ENCODE measurements at regions not wholly inside any gene's neighbourhood (a gene's known extent, or its start where the extent isn't known, plus 50 kb on each side); places are given as distances from the start of the nearest gene placed in this dataset.

DNA sequence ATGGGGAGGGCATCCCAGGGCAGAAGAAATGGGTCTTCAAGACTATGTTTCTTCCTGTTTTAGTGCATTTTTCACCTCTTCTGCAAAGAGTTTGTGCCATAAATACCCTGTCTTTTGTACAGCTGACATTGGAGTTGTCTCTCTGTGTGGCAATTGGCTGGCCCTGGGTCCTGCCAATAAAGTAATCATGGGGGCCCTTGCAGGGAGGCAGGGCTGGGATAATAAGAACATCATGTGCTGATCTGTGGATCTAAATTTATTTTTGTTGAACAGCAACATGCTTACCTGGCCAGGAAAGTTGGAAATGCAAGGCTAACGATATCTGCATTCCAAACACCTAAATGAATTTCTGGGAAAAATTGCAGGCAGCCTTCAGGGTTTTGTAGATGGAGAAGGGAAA lies 174.6 kb upstream of the GATB start:
- DNase-seq (ENCODE audit: low spot score): no peak

DNA sequence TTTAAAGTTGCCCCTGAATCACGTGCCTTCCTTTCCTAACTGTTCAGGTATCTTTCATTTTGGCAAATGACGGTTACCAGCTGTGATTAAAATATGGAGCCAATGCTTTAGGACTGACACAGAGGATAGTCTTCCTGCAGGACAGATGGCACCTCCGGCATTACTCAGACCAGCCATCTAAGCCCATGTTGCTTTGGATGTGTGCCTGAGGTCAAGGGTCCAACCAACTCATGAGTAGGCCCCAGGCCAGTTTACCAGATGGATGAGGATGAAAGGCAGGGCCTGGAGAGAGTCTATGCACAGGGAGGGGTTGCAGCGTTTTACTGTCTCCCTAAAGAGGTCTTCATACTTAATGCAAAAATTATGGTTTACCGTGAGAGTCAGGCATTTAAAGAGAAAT lies 174.0 kb upstream of the GATB start:
- no peak for DNase-seq (ENCODE audit: low spot score)

DNA sequence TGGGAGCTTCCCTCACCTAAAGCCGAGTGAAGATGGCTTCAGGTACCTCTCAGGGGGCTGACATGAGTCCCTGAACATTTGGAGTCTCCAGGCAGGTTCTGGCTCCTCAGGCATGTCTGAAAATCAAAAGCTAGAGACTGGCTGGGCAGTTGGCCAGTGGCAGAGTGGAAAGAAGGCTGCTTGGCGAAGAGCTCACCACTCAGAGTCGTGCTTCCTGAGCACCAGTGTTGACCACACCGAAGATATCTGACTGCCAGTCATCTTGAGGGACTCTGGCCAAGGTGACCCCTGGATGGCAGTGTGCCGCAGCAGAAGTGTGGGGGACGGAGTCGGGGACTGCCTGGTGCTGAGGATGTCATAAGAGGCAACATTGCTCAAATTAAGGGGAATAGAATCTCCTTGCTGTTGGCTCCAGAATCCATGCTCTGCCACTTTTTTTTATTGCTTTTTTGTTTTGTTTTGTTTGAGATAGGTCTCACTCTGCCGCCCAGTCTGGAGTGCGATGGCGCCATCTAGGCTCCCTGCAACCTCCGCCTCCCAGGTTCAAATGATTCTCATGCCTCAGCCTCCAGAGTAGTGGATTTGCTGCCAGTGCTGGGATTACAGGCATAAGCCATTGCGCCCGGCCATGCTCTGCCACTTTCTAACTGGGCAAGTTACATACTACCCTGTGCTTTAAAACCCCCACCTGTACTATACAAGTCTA lies 172.5 kb upstream of the GATB start:
- no peak for DNase-seq (ENCODE audit: low spot score)

DNA sequence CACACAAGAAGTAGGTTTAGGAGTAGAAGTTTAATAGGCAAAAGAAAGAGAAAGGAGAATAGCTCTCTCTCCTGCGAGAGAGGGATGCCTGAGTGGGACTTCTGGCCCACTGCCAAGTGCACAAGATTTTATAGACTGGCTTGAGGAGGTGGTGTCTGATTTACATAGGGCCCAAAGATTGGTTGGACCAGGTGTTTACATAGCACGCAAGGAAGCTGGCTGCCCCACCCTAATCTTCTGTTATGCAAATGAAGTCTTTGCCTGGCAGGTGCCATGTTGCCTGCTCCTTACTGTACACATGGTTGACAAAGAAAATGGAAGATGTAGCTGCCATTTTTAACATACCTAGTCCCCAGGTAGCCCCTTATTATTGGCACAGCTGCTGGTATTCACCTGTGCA lies 170.8 kb upstream of the GATB start:
- no peak for DNase-seq (ENCODE audit: low spot score)

DNA sequence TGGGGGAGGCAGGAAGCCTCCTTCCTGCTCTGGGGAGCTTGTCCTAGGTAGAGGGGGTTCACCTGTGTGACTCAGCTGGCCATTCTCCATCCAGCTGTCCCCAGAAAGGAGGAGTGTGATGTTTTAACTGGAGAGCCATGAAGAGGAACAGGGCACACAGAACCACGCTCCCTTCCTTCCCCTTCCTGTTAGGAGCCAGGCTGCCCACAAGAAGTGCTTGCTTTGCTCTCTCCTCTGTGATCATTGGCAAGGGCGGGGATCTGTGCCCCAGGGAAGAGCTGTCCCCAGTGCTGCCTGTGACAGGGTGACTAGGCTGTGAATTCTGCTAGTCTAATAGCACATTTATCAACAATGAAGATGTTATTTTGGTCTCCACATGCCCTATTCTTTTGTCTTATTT lies 169.6 kb upstream of the GATB start:
- no peak for DNase-seq (ENCODE audit: low spot score)

DNA sequence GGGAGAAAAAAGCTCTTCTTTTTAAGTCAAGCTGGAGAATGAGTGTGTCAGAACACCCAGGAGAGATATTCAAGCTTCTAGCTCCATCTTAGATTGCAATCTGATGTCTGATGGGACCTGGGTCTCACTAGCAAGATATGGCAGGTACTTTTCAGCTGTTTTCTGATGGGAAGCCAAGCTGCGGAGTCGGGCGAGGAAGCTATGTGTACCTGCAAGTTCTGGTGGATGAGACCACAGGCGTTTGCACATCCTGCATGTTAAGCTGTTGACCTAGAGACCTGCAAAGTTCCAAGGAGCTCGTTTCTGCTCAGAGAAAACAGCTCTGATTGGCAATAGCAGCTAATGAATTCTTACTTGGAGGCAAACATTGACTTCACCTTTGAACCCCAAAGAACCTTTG lies 167.3 kb upstream of the GATB start:
- no peak for DNase-seq (ENCODE audit: low spot score)

DNA sequence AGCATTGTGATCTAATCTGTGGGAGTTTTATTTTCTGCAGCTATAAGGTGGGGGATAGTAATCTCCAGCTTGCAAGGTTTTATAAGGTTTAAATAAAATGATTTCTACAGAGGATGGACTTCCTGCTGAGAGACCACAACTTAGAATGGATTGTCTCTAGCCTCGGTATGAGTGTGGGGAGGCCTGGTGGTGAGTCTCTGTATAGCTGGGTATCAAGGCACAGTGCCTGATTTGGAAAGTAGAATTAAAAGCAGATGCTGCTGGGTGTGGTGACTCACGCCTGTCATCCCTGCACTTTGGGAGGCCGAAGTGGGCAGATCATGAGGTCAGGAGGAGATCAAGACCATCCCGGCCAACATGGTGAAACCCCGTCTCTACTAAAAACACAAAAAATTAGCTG lies 162.0 kb upstream of the GATB start:
- DNase-seq (ENCODE audit: low spot score): no peak

DNA sequence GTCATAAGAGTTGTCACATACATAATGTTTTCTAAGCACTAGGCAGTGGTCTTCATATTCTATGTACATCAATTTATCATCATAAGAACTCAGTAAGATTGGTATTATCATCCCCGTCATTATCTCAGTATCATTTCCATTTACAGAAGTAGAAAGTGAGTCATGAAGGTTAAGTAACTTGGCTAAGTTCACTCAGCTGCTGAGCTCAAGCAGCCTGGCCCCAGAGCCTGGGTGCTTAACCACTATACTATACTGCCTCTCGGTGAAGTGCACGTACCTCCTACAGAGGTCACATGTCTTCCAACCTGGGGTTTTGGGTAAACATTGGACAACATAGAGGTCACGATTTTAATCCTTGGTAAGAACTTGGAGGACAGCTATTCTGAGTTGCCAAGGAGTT lies 161.5 kb upstream of the GATB start:
- no peak for DNase-seq (ENCODE audit: low spot score)

DNA sequence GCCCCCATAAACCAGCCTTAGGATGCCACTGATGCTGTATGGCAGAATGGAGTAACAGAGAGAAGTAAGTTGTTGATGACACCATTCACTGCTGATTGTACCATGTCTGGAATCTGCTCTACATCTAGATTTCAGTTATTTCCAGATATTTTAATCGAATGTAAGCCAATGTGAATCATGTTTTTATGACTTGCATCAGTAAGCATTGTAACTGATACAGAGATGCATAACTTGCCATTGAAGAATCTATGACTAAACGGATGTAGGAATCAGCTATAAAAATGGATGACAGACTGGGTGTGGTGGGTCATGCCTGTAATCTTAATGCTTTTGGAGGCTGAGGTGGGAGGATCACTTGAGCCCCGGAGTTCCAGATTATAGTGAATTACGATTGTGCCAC lies 161.0 kb upstream of the GATB start:
- DNase-seq (ENCODE audit: low spot score): no peak

DNA sequence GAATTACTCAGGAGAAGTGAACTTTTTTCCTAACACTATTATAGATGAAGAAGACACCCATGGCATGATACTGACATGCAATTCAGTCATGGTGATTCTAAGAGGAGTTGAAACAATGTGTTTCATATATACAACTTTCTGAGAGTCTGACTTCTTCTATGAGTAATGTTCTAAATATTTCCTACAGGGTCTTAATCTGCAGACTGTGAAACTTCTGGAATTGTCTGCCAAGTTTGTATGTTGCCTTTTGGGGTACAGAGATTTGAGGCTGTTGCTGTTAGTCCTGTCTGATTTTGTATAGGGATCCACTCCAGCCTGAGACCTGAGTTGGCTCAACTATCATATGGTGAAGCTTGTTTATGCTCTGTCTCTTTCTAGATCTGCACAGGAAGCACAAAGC lies 160.6 kb upstream of the GATB start:
- DNase-seq (ENCODE audit: low spot score): peak; percentile 23

DNA sequence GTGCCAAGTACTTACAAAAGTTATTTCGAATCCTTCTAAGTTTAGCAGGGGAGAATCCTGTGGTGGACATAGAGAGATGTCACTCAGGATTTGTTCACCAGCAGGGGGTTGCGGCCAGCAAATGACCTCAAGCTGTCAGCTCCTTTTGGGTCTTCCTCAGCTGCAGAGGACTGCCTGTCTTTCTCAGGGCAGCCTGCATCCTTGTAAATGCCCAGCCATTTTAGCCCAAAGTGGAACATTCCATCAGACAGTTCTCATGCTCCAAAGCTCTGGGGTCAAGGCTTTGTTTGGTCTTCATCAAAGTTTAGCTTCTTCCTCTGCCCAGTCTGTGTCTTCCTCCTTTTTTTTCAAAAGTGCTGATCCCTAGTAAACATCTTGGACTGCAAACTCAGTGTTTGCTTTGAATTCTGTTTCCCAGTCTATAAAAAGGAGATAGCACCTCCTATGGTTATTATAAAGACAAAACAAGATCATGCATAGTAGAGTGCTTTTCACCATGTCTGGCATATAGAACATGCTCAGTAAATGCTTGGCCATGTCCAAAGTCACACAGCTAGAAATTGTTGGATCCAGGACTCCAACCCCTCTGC lies 156.4 kb upstream of the GATB start:
- no peak for DNase-seq (ENCODE audit: low spot score)

DNA sequence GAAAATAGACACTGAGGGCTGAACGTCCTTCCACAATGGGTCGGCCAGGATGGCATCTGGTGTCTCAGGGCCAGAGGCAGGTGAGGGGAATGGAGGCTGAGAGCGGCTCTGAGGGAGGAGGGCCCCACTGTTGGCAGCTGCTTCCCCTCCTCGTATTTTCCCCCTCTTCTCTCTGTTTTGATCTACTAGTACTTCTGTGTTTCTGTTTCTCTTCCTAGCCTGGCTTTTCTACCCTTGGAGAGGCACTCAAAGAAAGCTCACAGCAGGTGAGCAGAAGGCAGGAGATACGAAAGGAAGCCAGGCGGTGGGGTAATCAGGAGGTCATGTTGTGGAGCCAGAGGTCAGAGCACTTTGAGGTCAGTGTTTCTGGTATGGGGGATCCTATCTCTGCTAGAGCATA lies 151.8 kb upstream of the GATB start:
- DNase-seq (ENCODE audit: low spot score): no peak

DNA sequence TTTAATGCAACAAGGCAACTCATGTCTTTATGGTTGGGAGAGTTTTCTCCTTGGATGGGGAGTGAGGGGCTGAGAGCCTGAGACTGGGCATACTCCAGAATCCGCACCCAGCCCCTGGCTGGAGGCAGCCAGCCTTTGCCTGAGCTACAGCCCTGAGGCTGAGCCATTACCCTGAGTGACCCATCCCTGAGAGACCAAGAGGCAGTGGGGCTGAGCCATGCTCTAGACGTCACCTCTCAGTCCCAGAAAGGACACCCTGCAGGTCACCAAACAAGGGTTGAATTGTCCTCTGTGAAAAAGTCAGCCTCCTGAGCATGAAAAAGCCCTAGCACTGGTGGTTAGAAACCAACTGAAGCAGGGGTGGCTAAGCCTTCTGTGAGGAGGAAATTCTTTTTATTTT lies 151.2 kb upstream of the GATB start:
- no peak for DNase-seq (ENCODE audit: low spot score)

DNA sequence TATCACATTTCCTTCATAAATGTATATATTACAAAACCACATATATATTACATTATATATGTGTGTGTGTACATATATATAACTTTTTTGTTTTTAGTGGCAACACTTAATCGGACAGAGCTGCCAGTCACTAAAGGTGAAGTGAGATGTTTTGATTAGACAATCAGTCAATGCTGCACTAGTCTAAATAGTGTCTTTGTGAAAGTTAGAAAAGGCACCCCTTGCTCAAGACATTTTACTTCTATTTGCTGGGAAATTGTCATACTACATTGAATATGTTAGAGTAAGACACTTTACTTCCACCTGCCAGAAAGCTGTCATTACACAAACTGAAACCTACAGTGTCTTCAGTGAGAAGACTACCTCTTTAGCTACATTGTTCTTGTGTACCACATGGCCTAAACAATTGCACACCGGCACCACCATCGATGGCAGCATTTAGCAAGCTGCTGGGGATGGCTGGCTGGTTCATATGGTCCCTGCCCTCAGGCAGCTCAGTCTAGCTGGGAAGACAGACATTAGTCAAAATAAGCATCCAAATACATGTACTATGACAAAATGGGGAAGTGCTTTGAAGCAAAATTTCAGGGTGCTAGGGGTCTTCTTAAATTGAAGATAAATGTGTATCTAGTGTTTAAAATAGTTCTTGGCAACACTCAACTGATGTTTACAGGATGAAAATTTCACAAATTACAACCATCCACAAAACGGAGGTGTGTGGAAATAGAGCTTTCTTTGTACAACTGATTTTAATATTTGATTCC lies 148.1 kb upstream of the GATB start:
- no peak for DNase-seq (ENCODE audit: low spot score)

DNA sequence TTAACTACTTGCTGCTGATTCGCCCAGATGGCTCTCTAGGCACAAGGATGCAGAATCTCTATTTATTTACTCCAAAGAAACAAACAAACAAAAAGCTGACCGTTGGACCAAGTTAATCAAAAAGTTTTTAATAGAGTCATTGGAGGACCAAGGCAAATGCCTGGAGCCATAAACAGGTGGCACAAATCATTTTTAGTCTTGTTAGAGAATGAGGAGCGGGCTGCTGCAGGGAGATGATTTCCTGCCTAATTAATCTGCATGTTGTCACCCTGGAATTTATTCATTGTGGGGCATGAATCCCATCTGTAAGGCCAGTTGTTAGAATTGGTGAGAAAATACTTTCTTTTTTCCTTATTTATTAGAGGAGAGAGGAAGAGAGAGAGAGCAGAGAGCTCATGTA lies 147.4 kb upstream of the GATB start:
- no peak for DNase-seq (ENCODE audit: low spot score)

DNA sequence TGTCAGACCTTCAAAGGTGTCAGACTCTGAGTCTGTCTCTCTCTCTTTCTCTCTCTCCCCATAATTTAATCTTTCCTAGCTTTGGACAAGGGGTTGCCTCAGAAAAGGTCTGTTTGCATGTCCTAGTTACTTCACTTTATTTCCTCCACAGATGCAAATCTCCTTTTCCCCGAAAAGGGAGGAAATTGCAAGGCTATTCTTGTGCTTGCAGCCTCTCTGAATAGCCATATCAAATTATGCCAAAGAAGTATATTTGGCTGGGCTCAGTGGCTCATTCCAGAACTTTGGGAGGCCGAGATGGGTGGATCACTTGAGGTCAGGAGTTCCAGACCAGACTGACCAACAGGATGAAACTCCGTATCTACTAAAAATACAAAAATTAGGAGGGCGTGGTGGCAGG lies 145.6 kb upstream of the GATB start:
- no peak for DNase-seq (ENCODE audit: low spot score)

DNA sequence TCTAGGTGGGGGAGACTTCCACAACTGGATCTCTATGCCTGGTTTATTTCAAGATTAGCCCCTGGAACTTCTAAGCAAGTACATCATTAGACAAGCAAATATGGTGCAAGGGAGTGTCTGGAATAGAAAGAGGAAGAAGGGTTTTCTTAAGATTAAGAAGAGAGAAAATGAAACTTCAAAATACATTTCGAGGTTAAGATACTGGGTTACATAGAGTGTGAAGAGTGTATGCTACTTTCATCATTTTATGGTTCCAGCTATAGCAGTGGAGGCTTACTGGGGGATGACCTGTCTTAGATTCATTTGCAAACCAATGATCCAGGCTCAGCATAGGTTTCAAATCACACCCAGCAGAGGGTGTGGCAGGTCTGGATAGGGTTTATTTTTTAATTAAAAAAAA lies 144.4 kb upstream of the GATB start:
- no peak for DNase-seq (ENCODE audit: low spot score)

DNA sequence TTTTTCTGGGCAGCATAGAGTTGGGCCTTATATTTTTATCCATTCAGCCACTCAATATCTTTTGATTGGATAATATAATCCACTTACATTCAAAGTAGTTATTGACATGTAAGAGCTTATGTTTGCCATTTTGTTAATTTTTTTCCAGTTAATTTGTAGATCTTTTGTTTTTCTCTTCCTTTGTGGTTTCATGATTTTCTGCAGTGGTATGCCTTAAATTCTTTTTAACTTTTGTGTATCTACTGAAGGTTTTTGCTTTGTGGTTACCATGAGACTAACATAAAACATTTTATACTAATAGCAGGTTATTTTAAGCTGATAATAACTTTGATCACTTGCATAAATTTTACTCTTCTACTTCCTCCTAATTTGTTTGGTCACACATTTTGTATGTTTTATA lies 140.8 kb upstream of the GATB start:
- DNase-seq (ENCODE audit: low spot score): no peak

DNA sequence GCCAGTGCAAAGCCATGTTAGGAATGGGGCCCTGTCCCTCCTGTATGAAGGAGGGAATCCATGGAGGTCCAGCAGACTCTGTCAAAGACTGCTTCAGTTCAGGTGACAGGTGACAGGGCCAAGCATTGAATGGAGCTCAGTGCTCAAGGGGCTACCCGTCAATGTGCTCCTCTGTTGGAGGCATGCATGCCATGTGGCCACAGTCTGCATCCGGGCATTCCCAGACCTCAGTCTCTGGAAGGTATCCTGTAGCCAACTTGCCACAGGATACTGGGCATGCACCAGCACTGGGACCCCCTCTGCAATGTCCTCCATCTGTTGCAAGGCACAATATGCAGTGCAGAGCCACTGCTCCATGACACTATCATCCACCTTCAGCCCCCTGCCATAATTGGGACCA lies 136.1 kb upstream of the GATB start:
- DNase-seq (ENCODE audit: low spot score): no peak

DNA sequence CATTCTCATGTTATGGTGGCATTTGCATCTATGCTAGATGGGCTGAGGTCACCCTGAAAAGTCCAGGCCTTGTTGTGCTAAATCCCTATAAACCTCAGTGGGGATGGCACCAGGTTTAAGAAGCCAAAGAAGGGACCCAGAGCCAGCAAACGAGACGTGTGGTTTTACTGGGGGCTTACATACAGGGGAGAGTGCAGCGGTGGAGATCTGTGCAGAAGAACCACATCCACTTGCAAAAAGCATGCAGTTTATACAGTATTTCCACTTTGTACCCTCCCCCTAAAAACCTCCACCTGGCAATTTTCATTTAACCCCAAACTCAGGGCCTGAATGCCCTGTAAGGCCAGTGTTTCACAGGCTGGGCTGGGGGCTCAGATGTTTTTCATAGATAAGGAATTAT lies 134.9 kb upstream of the GATB start:
- no peak for DNase-seq (ENCODE audit: low spot score)

DNA sequence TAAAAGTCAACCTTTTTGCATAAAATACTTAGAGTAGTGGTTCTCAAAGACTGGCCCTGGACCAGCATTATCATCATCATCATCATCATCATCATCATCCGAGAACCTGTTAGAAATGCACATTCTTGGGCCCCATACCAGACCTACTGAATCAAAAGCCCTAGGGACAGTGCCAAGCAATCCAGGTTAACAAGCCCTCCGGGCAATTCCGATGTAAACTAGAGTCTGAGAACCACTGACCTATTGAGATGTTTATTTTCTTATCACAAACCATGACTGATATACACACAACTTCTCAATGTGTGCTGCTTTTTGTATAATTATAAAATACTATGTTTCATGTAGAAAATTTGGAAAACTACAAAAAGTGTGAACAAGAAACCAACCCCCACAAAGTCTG lies 133.4 kb upstream of the GATB start:
- DNase-seq (ENCODE audit: low spot score): no peak

DNA sequence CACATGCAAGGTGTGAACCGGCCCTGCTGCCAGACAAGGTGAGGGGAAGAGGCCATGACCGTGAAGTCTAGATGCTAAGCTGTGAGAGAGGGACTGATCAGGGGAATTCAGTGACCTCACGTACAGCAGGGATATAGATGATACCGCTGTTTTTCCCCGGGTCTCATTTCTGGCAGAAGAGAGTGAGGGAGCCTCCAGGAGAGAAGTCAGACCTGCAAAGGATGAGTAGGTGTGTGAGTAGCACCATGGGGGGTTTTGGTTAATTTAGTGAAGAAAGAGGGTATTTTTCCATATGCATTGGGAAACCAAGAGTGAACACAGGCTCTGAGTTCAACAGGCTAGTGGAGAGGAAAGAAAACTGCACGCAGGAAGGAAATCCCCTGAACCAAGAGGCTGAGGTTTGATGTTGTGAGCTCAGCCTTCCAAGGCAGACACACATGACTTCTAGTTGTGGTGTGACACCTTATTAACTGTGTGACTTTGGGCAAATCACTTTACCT lies 127.6 kb upstream of the GATB start:
- no peak for DNase-seq (ENCODE audit: low spot score)

DNA sequence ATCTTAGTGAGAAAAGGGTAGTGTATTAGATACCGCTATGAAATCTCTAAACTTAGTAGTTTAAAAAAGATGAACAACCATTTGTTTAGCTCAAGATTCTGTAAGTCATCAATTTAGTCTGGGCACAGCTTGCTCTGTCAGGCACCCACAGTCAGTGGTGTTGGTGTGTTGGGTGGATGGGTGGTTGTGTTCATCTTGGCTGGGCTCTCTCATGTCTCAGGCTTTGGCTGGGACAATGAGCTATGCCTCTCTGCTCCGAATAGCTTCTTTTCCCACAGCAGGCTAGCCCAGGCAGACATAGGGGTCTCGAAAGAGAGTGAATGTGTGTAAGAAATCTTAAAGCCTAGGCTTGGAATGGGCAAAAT lies 127.0 kb upstream of the GATB start:
- no peak for DNase-seq (ENCODE audit: low spot score)
